GM19351 (cell line): ENCODE measurements at regions not wholly inside any gene's neighbourhood (a gene's known extent, or its start where the extent isn't known, plus 50 kb on each side); places are given as distances from the start of the nearest gene placed in this dataset.

Experiments
- ATAC-seq: cut with Tn5 transposase; IDR thresholded peaks from one replicate; pipeline ENCODE4 v1.9.1; 2021; ENCODE audit warnings: mild to moderate bottlenecking, moderate library complexity; ENCODE audit not compliant: unreplicated experiment

GRCh38 chr4:123788577-123788976 is 392.0 kb downstream of the SPRY1 start:
- no peak for ATAC-seq

GRCh38 chr4:123790681-123791080 is 394.1 kb downstream of the SPRY1 start:
- no peak for ATAC-seq

GRCh38 chr4:123802082-123802645 is 405.6 kb downstream of the SPRY1 start:
- no peak for ATAC-seq

- ATAC-seq = no peak
Observed at GRCh38 chr4:123802933-123803332, 406.3 kb downstream of the SPRY1 start.

GRCh38 chr4:123804196-123804721 is 407.7 kb downstream of the SPRY1 start:
- no peak for ATAC-seq

GRCh38 chr4:123806056-123806455 is 409.5 kb downstream of the SPRY1 start:
- no peak for ATAC-seq

GRCh38 chr4:123807187-123807586 is 410.6 kb downstream of the SPRY1 start:
- no peak for ATAC-seq

- ATAC-seq = no peak
Observed at GRCh38 chr4:123807866-123808265, 411.3 kb downstream of the SPRY1 start.

GRCh38 chr4:123809864-123810263 is 413.3 kb downstream of the SPRY1 start:
- ATAC-seq = no peak

- ATAC-seq = no peak
Observed at GRCh38 chr4:123812066-123812390, 415.4 kb downstream of the SPRY1 start.

- ATAC-seq = no peak
Observed at GRCh38 chr4:123813901-123814300, 417.3 kb downstream of the SPRY1 start.

- ATAC-seq = no peak
Observed at GRCh38 chr4:123816462-123816861, 419.9 kb downstream of the SPRY1 start.

GRCh38 chr4:123817025-123817688 is 420.6 kb downstream of the SPRY1 start:
- no peak for ATAC-seq

- no peak for ATAC-seq
Observed at GRCh38 chr4:123819362-123820035, 422.9 kb downstream of the SPRY1 start.

- no peak for ATAC-seq
Observed at GRCh38 chr4:123821861-123822260, 425.3 kb downstream of the SPRY1 start.

- no peak for ATAC-seq
Observed at GRCh38 chr4:123822353-123822752, 425.8 kb downstream of the SPRY1 start.

GRCh38 chr4:123823244-123823643 is 426.6 kb downstream of the SPRY1 start:
- ATAC-seq = no peak

- no peak for ATAC-seq
Observed at GRCh38 chr4:123824524-123824923, 427.9 kb downstream of the SPRY1 start.

GRCh38 chr4:123825596-123826291 is 429.1 kb downstream of the SPRY1 start:
- no peak for ATAC-seq

- no peak for ATAC-seq
Observed at GRCh38 chr4:123826896-123827295, 430.3 kb downstream of the SPRY1 start.

GRCh38 chr4:123827511-123827910 is 430.9 kb downstream of the SPRY1 start:
- ATAC-seq = no peak

GRCh38 chr4:123830930-123831329 is 434.3 kb downstream of the SPRY1 start:
- no peak for ATAC-seq
